ENCODE measurements at regions not wholly inside any gene's neighbourhood (a gene's known extent, or its start where the extent isn't known, plus 50 kb on each side); places are given as distances from the start of the nearest gene placed in this dataset.

DNA sequence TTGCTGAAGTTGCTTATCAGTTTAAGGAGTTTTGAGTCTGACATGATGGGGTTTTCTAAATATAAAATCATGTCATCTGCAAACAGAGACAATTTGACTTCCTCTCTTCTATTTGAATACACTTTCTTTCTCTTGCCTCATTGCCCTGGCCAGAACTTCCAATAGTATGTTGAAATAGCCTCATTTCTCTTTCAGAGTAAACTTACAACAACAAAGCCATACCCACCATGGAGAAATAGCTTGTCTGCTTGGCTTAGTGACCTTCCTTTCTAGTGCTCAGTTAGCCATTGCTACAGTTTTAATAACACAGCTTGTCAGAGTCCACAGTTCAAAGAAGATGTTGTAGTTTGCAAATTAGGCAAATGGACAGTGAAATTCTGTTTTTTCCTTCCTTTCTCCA is 228.0 kb downstream of the ETAA1 start:
- no peak for FAIRE-seq

DNA sequence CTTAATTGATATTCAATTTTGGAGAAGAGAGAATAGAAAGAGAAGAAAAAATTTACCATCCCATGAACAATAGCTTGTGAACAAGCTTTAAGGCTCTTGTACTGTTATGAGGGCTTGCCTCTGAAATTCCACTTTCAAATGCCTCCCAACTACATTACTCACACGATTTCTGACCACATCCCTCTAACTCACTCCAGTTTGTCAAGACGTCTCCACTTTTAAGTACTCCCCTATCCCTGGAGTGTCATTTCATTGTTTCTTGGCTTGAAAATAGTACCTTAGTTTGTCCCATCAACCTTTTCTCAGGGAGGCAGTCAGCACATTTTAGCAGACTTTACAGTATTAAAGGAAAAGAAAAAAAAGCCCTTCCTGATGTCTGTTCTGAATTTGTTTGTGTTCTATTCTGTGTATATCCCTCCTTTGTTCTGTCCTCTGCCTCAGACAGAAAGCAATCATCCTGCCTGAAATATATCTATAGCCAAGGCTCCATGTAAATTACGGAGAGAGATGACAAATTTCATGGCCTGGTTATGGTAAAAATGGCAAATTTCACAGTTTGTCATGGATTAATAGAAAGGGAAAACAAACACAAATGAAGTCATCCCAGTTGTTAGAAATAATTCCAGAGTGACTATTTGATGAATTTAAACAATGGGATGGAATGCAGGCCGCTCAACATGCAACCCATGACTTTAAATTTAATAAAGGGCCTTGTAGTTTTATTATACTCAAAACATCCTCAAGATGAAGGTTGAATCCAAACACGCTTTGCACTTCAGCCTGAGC is 228.8 kb downstream of the ETAA1 start:
- no peak for FAIRE-seq

DNA sequence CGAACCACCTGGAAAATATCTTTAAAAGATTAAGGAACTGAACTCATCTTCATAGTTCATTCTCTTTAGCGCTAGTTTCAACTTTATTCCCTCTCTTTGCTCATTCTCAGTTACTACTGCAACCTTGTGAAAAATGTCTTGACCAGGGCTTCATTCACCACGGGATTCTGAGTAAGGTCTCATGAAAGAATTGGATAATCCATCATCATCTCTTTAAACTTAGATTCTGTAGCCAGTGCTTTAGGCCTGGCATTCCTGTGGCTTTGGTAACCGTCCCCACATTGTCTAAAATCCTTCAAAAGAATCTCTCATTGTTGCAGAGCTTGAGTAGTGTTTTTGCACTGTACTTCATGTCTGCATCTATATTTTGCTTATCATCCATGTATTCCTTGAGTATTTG is 229.5 kb downstream of the ETAA1 start:
- FAIRE-seq = no peak

DNA sequence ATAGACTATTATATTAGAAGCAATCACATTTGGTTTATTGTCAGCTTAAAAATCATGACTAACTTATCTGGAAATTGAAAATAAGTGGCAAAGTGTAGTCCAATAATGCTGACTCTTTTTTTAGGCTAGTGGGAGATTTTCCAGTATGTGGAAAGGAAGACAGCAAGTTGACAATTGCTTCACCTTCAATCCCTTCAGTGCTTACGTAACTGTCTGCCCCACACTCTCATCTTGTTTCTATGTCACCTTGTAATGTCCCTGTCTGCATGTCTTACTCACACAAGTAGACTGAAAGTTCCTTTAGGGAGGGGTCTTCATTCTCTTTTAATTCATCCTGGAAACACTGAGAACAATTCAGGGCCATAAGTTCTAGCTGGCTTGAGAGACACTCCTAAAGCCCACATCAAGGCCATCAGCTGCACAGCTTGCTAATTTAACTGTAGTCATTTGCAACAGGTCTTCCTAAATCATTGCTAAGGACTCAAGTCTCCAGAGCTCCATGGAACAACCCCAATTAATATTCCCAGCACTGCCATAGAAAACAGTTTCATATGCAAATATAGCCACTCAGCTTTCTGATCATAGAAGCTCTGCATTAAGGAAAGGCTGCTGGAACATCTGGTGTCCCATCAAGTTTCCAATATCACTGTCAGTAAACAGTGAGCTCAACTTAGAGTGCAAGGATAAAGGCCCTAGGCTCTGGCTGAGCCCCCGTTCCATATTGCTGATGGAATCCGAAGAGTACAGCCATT is 230.5 kb downstream of the ETAA1 start:
- no peak for FAIRE-seq

DNA sequence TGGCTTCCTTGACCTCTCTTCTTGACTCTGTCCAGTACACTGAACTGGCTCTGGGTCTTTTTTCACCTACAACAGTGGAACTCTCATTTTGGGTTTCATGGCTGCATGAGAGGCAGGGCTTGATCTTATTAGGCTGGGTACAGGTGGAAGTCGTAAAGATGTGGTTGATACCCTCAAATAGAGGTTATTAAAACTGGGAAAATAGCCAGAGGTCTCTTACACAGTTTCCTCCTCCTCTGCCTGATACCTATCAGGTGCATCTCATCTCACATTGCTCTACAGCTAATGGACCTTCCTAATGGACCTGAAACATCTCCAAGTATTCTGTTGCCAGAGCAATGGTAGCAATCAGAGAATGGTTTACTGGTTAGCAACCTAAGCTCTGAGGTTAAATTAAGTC is 231.8 kb downstream of the ETAA1 start:
- FAIRE-seq = no peak

DNA sequence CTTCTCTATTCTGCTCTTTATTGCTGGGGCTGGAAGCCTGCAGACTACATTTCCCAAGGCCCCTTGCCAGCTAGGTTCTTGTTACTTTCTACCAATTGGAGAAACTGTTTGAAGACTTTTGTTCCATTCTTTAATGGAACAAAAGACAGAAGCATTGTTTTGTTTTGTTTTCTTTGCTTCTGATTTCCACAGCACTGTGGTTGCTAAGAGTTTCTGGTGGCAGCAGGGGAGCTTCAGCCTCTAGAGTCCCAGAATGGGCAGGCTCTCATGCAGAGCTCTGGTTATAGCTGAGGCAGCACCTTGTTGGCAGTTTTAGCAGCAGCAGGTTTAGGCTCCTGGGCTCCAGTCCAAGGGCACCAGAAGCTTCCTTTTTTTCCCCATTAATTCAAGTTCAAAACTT is 234.3 kb downstream of the ETAA1 start:
- FAIRE-seq = no peak

DNA sequence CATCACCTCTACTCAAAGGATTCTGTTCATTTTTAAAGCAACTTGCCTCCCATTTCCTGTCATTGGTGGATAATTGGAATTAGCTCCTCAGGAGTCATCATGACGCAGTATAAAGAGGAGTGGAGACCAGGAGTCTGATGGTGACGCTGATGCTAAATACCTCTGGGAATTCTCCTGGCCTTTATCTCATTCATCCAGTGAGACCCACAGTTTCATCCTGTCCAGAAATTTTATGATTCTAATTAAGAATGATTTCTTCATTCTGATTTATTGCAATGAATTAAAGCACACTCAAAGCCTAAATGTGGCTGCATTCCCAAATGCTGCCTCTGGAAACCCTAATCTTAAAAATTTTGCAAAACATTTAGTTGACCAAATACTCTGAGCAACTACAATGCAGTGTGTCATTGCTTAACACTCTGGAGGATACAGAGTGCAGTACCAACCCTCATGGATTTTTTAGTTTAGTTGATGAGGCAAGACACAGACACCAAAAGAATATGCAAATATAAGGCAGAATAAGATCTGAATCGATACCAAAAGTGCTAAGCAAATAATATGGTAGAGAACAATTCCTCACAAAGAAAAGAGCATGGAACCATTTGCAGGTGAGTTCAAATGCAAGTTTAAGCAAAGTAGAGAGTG is 236.2 kb downstream of the ETAA1 start:
- no peak for FAIRE-seq

DNA sequence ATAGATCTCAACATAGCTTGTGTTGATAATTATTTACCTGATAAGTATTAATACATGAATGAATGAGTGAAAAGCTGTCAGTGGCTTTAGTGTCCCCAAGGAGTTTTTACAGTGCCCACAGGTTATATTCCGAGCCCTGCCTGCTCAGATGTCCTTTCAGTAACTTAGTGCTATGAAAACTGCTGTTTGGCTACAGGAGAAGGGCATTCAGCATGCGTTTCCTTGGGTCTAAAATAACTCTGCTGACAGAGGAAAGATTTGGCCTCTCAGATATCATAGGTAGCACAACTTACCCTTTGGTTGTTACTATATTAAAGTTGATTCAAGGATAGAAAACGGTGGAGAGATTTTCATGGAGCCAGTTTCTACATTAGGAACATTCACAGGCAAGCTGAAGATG is 241.0 kb downstream of the ETAA1 start:
- no peak for FAIRE-seq

DNA sequence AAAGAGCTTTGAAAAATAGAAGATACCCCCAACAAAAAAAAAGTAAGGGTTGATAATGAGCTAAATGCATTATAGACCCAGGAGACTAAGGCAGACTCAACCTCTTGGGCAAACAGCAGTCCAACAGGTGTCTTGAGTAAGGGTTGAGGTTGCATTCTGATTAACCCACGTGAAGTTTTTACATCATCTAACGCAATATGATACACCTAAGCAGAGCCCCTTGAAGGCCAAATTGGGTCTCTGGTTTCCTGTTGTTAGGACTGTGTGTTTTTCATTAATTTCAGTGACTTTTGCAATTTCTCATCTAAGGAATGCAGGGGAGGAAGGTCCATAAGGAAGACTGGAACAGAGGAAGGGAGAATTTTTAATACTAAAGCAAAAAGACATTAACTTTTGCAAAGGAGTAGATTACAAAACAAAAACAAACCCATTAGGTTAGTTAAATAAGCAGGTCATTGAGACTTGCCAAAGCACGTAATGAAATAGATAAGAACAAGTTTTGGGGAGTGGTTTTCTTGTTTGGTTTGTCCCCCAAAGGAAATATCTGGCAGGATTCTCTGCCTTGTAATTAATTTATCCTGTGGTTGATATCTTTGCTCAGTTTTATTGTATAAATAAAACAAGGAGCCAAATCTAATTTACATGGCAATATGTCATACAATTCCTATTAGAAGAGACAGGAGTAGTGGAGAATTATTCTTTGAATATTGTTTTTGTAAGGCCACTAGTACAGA is 244.3 kb downstream of the ETAA1 start:
- no peak for FAIRE-seq

DNA sequence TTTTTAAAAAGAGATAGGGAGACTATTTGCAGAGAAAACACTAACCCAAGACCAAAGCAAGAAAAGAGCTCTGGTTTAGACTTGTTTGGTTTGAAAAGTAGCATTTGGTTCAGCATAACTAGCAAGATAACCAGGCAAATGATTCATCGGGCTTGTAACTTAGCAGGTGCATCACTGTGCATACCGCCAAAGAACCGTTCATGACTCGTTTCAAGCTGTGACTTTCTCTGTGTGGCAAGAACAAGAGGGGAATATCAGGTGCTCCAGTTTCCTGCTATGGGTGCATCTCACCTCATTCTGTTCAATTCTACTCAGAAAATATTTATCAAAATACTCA is 244.9 kb downstream of the ETAA1 start:
- FAIRE-seq = no peak

DNA sequence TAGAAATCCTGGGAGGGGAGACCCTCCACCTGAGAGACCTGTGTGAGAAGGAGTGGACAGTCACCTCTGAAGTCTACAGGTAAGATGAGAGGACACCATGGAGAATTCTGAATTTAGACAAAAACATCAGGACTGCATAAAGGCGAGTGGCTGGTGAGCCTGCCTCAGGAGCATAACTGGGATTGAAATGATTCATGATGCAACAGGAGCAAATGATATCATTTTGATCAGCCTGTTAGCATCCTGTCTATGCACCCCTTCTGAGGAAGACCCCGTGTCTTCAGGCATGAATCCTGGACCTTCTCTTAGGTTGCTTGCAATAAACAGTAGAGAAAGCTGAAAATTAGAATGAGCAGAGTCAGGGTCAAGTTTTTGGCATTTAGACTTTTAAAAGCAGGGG is 245.8 kb downstream of the ETAA1 start:
- FAIRE-seq = no peak

DNA sequence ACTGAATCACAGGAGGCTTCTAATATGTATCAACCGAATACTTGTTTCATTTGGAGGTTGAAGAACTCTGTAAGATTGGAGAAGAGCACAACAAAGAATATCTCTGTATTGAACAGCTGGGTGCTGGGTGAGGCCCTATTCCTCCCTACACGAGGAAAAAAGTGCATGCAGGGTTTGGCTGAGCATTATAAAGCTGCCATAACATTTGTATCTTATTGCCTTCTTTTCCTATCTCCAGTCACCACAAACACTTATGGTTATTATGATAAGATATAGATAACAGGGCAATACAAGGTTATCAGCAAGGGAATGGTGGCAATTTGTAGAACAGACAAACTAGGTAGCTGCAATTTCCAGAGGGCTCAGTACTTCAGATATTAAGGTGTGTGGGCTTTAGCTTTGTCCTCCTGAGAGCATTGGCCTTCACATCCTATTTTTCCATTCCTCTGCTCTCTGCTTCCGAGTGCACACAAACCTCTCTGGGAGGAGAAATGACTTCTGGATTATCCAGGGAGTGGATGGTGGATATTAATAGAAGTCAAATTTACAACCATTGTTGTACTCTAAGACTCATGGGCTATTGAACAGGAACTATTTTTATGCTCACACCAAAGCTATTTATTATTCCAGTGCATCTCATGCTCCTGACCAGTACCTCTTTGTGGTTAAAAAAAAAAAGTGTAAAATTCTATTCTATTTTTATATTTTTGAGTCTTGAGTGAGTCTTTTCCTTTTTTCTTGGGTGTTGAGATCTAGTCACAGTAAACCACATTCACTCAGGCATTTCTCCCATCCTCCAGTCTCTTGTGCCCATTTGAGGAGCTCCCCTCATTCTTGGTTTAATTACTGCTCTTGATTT is 248.4 kb downstream of the ETAA1 start:
- FAIRE-seq = no peak

DNA sequence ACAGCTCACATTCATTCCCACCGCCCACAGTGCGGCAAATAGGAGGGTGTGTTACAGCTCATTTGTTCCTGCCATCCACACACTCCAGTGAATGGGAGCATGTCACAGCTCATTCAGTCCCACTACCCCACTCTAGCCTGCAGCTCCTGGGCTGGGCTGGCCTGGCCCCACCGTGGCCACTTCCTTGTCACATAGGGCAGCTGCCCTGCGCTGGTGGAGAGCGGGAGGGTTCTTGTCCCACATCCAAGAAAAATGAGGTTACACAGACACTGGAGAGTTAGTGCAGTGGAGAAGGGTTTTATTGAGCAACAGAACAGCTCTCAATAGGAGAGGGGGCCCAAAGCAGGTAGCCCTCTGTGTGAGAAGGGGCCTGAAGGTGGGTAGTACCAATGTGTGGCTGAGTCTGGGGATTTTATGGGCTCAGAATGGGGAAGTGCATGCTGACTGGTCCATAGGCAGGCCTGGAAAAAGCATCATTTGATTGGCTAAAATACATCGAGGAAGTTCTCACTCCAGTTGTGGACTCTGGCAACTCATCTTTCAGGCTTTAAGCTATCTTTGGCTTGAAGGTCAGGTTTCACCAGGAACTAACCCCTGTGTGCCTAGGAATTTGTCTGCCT is 249.7 kb downstream of the ETAA1 start:
- FAIRE-seq = no peak

DNA sequence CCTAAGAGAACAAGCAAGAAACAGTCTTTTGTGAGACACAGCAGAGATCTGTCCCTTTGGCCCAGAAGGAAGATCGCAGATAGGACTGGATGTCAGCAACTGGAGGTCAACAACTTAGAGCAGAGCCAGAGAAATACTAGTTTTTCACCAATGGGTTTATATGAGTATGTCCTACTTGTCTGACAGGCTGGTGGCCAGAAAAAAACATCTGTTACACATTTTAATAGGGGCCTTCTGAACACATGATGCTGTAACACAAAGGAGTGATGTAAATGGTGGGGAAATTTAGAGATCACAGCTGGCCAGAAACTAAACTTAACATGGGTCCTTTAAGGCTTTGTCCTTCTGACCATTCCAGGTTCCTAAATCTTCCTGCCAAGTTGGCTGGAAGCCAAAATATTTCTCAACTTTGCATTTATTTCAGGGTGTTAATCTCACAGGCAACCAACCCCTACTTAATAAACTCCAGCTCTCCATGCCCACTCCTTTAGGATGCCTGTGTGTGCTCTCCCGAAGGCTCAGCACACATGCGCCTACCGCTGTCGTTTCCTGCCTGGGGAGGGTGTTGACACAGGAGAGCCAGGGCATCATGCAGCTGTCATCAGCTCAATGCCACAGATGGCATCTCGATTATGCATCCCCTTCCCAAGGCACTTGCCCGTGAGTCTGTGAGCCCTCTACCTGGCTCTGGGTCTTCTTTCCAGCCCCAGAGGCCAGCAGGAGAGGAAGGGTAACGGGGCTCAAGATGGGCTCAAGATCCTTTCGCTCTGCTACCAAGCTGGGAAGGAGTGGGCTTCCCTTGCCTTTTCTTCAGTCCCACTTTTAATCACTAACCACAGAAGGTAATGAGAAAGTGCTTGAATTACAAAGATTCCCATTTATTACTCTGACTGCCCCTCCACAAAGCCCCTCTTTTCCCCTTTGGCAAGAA is 252.5 kb downstream of the ETAA1 start:
- FAIRE-seq = no peak

DNA sequence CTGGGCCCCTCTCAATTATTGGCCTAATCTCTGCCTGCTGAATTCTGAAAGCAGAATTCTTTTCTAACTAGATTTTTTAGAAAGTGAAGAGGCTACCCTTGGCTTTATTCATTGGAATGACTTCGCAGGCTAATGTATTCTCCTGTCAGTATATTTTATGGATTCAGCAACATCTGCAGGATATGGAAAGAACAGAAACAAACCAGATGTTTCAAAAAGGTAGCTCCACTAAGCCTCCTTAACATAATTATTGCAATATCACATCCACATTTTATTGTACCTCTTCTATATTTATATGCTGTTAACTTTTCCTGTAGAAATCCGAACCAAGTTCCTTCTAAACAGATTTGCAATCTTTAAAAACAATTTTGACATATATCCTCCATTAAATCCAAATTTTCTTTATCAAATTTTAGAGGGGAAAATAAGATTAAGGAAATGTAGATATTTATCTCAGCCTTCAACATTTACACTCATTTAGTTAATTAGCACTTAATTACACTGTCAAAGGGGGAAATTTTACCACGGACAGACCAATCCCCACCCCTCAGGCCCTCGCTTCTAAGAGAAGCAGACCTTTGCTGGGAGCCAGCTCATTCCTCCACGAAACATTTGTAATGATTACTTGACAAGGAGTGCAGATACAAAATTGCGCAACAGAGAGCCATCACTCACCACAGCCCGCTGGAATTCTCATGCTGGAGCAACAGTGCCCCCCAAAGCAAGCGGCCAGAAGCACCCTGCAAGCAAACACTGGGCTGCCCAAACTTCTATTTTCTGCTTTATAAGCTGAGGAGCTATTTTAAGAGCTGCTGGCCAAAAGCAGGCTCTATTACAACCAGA is 253.4 kb downstream of the ETAA1 start:
- FAIRE-seq = no peak

DNA sequence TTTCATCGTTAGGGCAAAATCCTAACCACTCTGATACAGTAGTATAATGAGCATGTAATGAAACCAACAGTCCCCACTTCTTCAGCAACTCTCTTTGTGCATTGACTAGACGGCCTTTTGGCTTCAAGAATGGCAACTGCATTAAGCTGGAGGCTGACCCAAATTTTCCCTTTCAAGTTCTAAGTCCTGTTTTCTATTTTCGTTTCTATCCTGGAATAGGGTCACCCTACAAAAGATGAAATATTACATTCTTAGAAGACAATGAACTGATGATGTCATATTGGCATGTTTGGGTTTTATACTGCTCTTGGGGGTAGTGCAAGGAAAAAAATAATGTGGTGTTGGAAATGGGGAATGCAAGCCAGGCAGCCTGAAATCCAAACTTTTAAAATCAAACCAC is 254.4 kb downstream of the ETAA1 start:
- FAIRE-seq = no peak

DNA sequence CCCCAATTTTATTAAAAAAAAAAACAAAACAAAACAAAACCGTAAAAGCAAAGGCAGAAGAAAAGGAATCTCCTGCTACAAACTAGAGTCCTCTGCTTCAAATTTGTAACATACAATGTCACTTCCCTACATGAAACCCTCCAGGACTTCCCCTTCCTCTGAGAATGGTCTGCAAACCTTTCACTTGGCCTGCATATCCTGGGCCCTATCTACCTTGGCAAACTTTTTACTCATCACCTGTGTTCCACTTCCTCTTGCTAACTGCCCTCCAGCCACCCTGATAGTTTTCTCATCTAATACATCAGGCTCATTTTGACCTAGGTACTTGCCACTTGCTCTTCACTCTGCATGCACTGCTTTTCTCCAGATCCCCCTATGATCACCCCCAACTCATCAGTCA is 255.5 kb downstream of the ETAA1 start:
- no peak for FAIRE-seq

DNA sequence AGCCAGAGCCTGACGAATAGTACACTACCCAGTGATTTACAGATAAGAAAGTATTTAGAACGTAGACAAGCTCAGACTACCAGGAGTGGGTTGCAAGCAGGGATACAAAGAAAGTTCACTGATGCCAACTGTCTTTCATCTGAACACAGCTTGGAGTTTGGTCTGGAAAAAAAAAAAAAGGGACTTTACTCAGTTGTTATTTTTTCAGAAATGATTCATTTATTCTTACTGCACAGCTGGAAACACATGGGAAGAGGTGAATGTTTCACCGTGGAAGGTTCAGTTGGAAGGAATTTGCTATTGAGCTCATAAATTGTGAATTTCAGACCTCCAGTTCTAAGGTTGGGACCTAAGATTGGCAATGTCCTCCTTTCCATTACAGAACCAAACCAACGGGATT is 259.7 kb downstream of the ETAA1 start:
- no peak for FAIRE-seq

DNA sequence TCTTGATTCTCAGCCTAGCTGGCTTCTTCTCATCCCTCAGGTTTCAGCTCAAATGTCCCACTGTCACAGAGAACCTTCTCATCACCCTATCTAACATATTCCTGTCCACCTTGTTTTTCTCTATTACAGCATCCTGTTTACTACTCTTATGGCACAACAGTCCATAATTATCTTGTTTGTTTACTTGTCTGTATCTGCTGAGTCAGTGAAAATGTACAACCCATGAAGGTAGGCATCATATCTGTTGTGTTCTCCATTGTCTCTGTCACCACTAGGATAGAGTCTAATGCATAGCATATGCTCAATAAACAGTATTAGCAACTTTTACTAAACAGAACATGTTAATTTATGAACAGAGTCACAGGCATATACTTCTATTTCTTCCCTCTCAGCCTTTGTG is 261.7 kb downstream of the ETAA1 start:
- FAIRE-seq = no peak

Measured in colon (tissue), 2 donors.